WERI-Rb-1 (cell line): ENCODE measurements at regions not wholly inside any gene's neighbourhood (a gene's known extent, or its start where the extent isn't known, plus 50 kb on each side); places are given as distances from the start of the nearest gene placed in this dataset.

Experiments
- DNase-seq: peaks from one replicate; pipeline ENCODE4 v3.0.0-alpha.2; 2020
- H3K27ac ChIP-seq: fragments of 250-450 bp; sonication (Bioruptor Pico); 2 replicates; pipeline ENCODE4 v1.5.1; 2020; ENCODE audit warnings: mild to moderate bottlenecking, moderate library complexity
- H3K27me3 ChIP-seq: fragments of 250-450 bp; sonication (Bioruptor Pico); 2 replicates; pipeline ENCODE4 v1.5.1; 2021; ENCODE audit warnings: mild to moderate bottlenecking, low read depth, moderate library complexity; ENCODE audit not compliant: insufficient read depth, severe bottlenecking
- H3K36me3 ChIP-seq: fragments of 250-450 bp; sonication (Bioruptor Pico); 2 replicates; pipeline ENCODE4 v1.5.1; 2020; ENCODE audit warnings: mild to moderate bottlenecking, moderate library complexity
- H3K4me3 ChIP-seq: 2 replicates; pipeline ENCODE4 v1.5.1; 2011; ENCODE audit warnings: low read depth, mild to moderate bottlenecking, control low read depth, low read length
- H3K9me3 ChIP-seq: fragments of 250-450 bp; sonication (Bioruptor Pico); 2 replicates; pipeline ENCODE4 v1.5.1; 2021; ENCODE audit warnings: mild to moderate bottlenecking, moderate library complexity; ENCODE audit not compliant: severe bottlenecking
- CTCF ChIP-seq: IDR thresholded peaks from 2 replicates; pipeline ENCODE4 v1.5.1; 2011; ENCODE audit warnings: low read depth, mild to moderate bottlenecking, control low read depth, inconsistent platforms, low read length

GRCh38 chr12:85572956-85573355, 263.3 kb downstream of the RASSF9 start:
- H3K4me3 ChIP-seq: no peak overlapping the region
- H3K27ac ChIP-seq: no peak overlapping the region
- no peaks in the 10 kb centered on the region for H3K36me3 ChIP-seq
- H3K27me3 ChIP-seq: no peaks in the 10 kb centered on the region
- TF ChIP-seq CTCF: no peak
- DNase-seq: no peak
- H3K9me3 ChIP-seq: no peaks in the 10 kb centered on the region

GRCh38 chr12:85573635-85574214, 262.5 kb downstream of the RASSF9 start:
- no peak overlapping the region for H3K4me3 ChIP-seq
- no peak overlapping the region for H3K27ac ChIP-seq
- H3K9me3 ChIP-seq: no peaks in the 10 kb centered on the region
- TF ChIP-seq CTCF: no peak
- no peaks in the 10 kb centered on the region for H3K27me3 ChIP-seq
- DNase-seq: no peak
- no peaks in the 10 kb centered on the region for H3K36me3 ChIP-seq

DNA sequence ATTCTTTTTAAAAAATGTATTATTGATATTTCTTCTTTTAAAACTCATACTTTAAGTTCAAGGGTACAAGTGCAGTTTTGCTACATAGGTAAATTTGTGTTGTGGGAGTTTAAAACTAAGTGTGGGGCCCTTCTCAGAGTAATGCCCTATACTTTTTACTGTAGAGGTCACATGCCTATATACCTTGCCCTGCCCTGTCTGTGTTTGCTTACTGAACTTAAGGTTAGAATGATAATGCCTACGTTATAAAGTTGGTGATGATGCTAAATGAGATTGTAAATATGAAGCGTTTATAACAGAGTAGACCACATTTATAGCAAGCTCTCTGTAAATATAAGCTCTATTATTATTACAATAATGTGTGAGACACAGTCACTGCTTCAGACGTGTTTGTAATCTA, 261.9 kb downstream of the RASSF9 start:
- H3K4me3 ChIP-seq: no peak overlapping the region
- no peak for TF ChIP-seq CTCF
- H3K27ac ChIP-seq: no peak overlapping the region

GRCh38 chr12:85575120-85576096, 260.8 kb downstream of the RASSF9 start:
- Histone ChIP-seq H3K27me3 (no peaks in the 10 kb centered on the region), H3K27ac (no peak overlapping the region), H3K9me3 (no peaks in the 10 kb centered on the region), H3K4me3 (no peak overlapping the region), H3K36me3 (no peaks in the 10 kb centered on the region)
- peak; percentile 60 for DNase-seq
- TF ChIP-seq CTCF: peak; percentile 67

More for the DNA sequence above, 261.9 kb downstream of the RASSF9 start:
- DNase-seq: no peak
- Histone ChIP-seq H3K9me3 (no peaks in the 10 kb centered on the region), H3K27me3 (no peaks in the 10 kb centered on the region), H3K36me3 (no peaks in the 10 kb centered on the region)

- Histone ChIP-seq H3K4me3 (no peak overlapping the region), H3K27me3 (no peaks in the 10 kb centered on the region), H3K9me3 (no peaks in the 10 kb centered on the region), H3K27ac (no peak overlapping the region), H3K36me3 (no peaks in the 10 kb centered on the region)
- no peak for DNase-seq
- TF ChIP-seq CTCF: no peak
Measured at GRCh38 chr12:85580562-85581168, 255.5 kb downstream of the RASSF9 start.
